ENCODE measurements at regions not wholly inside any gene's neighbourhood (a gene's known extent, or its start where the extent isn't known, plus 50 kb on each side); places are given as distances from the start of the nearest gene placed in this dataset.
A peak's percentile ranks its signal among the peaks of the same experiment; 100 is the strongest.

GRCh38 chr6:168381726-168382458 is 59.1 kb upstream of the SMOC2 start:
- H3K4me1 ChIP-seq: peaks cover 0 to 16% (median 4%) of the 10 kb centered on the region in 4 donors
- 90 to 95% (median 93%) methylated on average over 19 to 24 of the region's 24 CpGs for WGBS, 5 donors
- DNase-seq: no peak
- H3K27ac ChIP-seq: no peak overlapping the region
- H3K27me3 ChIP-seq: no peaks in the 10 kb centered on the region
- no peaks in the 10 kb centered on the region for H3K36me3 ChIP-seq
- intact Hi-C loops (cut with DNase I; ENCODE audit: low total_unique reads): no loop called here
- no peaks in the 10 kb centered on the region for H3K9me3 ChIP-seq
- H3K4me3 ChIP-seq: no peak overlapping the region
- TF ChIP-seq EP300 (IDR thresholded peaks at IDR 0.05) (no peak), CTCF (IDR thresholded peaks at IDR 0.05) (no peak), POLR2A (IDR thresholded peaks at IDR 0.05) (no peak), POLR2AphosphoS5 (IDR thresholded peaks at IDR 0.05) (no peak)

- Histone ChIP-seq H3K4me3 (no peak overlapping the region), H3K27ac (no peak overlapping the region), H3K4me1 (peaks cover 0 to 6% (median 2%) of the 10 kb centered on the region in 4 donors), H3K27me3 (no peaks in the 10 kb centered on the region), H3K36me3 (no peaks in the 10 kb centered on the region), H3K9me3 (no peaks in the 10 kb centered on the region)
- intact Hi-C loops (cut with DNase I; ENCODE audit: low total_unique reads): no loop called here
- TF ChIP-seq POLR2AphosphoS5 (IDR thresholded peaks at IDR 0.05) (no peak), CTCF (IDR thresholded peaks at IDR 0.05) (no peak), POLR2A (IDR thresholded peaks at IDR 0.05) (no peak), EP300 (IDR thresholded peaks at IDR 0.05) (no peak)
- 71 to 93% (median 88%) methylated on average over 38 to 46 of the region's 46 CpGs for WGBS, 5 donors
- DNase-seq: no peak
Observed at GRCh38 chr6:168383062-168383854, 57.7 kb upstream of the SMOC2 start.

- WGBS, 5 donors: 73 to 89% (median 81%) methylated on average over 31 of the region's 31 CpGs
- Histone ChIP-seq H3K27ac (peak overlapping the region in 2 of 5 donors; percentile 27 to 64), H3K27me3 (no peaks in the 10 kb centered on the region), H3K4me1 (peaks cover 0 to 14% (median 3%) of the 10 kb centered on the region in 4 donors), H3K36me3 (no peaks in the 10 kb centered on the region), H3K9me3 (no peaks in the 10 kb centered on the region), H3K4me3 (no peak overlapping the region)
- intact Hi-C loops (cut with DNase I; ENCODE audit: low total_unique reads): no loop called here
- DNase-seq: no peak
- no peak for TF ChIP-seq POLR2A (IDR thresholded peaks at IDR 0.05)
- no peak for TF ChIP-seq EP300 (IDR thresholded peaks at IDR 0.05)
- no peak for TF ChIP-seq CTCF (IDR thresholded peaks at IDR 0.05)
- TF ChIP-seq POLR2AphosphoS5 (IDR thresholded peaks at IDR 0.05): no peak
Observed at GRCh38 chr6:168384045-168385036, 56.6 kb upstream of the SMOC2 start.
